Endothelial cell of umbilical vein (primary cell): ENCODE measurements at regions not wholly inside any gene's neighbourhood (a gene's known extent, or its start where the extent isn't known, plus 50 kb on each side); places are given as distances from the start of the nearest gene placed in this dataset.

ENCODE experiments used
- EZH2 ChIP-seq: IDR thresholded peaks from 2 replicates; pipeline ENCODE4 v1.6.1; 2012; ENCODE audit warnings: borderline replicate concordance, low read depth, mild to moderate bottlenecking, moderate library complexity, low read length, inconsistent platforms; ENCODE audit not compliant: severe bottlenecking
- FOS ChIP-seq: IDR thresholded peaks from 2 replicates; pipeline ENCODE4 v1.6.1; 2011; ENCODE audit warnings: mild to moderate bottlenecking, low read length, moderate library complexity, borderline replicate concordance; ENCODE audit not compliant: insufficient read depth
- JUN ChIP-seq: IDR thresholded peaks from 2 replicates; pipeline ENCODE4 v1.6.1; 2011; ENCODE audit warnings: borderline replicate concordance, low read depth; ENCODE audit not compliant: insufficient read length, insufficient read depth
- MYC ChIP-seq: IDR thresholded peaks from one replicate; pipeline ENCODE4 v1.6.1; 2011; ENCODE audit warnings: mild to moderate bottlenecking, low read depth, low read length
- POLR2A ChIP-seq: IDR thresholded peaks from 2 replicates; pipeline ENCODE4 v1.6.1; 2012; ENCODE audit warnings: low read depth, mild to moderate bottlenecking, control low read depth, low read length
- POLR2AphosphoS5 ChIP-seq: IDR thresholded peaks from 2 replicates; pipeline ENCODE4 v1.6.1; 2012; ENCODE audit warnings: low read depth, mild to moderate bottlenecking, control low read depth, low read length, moderate library complexity; ENCODE audit not compliant: insufficient read depth
- TF ChIP-seq, protein P1 (sequence below), 2 donors: IDR thresholded peaks; 1 replicate in 1 of 2; 2 replicates in 1 of 2; pipeline ENCODE4 v1.5.1; 2011; ENCODE audit warnings: low read length in 2 of 2, mild to moderate bottlenecking in 2 of 2, moderate library complexity in 2 of 2, control low read depth in 1 of 2, inconsistent platforms in 1 of 2, low read depth in 1 of 2; ENCODE audit not compliant: insufficient read depth in 1 of 2; ENCODE audit errors: extremely low read depth in 1 of 2
- TF ChIP-seq, protein P2 (sequence below): IDR thresholded peaks from 2 replicates; pipeline ENCODE4 v1.6.1; 2011; ENCODE audit not compliant: insufficient read depth, insufficient read length

DNA sequence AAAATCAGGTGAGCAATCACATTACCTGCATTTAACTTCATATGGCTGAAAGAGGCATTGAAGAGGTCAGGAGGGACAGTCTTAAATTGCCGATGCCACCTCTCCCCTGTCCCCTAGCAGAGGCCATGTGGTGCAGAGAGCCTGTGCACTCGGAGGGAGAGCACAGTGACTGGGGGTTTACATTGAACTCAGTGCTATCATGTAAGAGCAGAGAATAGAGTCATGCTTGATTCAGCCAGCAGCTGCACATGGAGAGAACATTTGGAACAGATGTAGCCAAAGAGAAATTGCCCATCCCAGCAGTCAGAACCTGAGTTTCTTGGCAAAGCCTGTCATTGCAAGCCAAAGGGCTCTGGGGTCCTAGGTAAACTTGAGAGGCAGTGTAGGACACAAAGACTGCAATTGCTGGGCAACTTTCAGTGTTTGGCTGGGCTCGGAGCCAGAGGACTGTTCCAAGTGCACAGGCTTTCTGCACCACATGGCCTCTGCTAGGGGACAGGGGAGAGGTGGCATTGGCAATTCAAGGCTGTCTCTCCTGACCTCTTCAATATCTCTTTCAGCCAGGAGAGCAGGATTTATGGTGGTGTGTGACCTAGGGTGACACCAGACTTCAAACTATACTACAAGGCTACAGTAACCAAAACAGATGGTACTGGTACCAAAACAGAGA is 267.1 kb downstream of the REEP3 start:
- TF ChIP-seq, protein P1, sequence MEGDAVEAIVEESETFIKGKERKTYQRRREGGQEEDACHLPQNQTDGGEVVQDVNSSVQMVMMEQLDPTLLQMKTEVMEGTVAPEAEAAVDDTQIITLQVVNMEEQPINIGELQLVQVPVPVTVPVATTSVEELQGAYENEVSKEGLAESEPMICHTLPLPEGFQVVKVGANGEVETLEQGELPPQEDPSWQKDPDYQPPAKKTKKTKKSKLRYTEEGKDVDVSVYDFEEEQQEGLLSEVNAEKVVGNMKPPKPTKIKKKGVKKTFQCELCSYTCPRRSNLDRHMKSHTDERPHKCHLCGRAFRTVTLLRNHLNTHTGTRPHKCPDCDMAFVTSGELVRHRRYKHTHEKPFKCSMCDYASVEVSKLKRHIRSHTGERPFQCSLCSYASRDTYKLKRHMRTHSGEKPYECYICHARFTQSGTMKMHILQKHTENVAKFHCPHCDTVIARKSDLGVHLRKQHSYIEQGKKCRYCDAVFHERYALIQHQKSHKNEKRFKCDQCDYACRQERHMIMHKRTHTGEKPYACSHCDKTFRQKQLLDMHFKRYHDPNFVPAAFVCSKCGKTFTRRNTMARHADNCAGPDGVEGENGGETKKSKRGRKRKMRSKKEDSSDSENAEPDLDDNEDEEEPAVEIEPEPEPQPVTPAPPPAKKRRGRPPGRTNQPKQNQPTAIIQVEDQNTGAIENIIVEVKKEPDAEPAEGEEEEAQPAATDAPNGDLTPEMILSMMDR (IDR thresholded peaks at IDR 0.05; ENCODE audit: extremely low read depth in 1 of 2, insufficient read depth in 1 of 2, low read depth in 1 of 2, low read length in 2 of 2), result no peak
- TF ChIP-seq JUN, result no peak
- TF ChIP-seq POLR2AphosphoS5, result no peak
- no peak for TF ChIP-seq FOS
- no peak for TF ChIP-seq MYC
- TF ChIP-seq EZH2, result no peak
- no peak for TF ChIP-seq POLR2A
- TF ChIP-seq, protein P2, sequence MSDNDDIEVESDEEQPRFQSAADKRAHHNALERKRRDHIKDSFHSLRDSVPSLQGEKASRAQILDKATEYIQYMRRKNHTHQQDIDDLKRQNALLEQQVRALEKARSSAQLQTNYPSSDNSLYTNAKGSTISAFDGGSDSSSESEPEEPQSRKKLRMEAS, result no peak
